HG03025 (cell line): ENCODE measurements at regions not wholly inside any gene's neighbourhood (a gene's known extent, or its start where the extent isn't known, plus 50 kb on each side); places are given as distances from the start of the nearest gene placed in this dataset.
"Not testable (repeated sequence)": the region's sequence is repeated elsewhere in the genome, so short reads cannot be mapped to it uniquely, and the experiment has no call there.

Experiments used
- ATAC-seq: cut with Tn5 transposase; IDR thresholded peaks from one replicate; pipeline ENCODE4 v1.9.1; 2021; ENCODE audit warnings: mild to moderate bottlenecking, moderate library complexity; ENCODE audit not compliant: unreplicated experiment, low FRiP score

DNA sequence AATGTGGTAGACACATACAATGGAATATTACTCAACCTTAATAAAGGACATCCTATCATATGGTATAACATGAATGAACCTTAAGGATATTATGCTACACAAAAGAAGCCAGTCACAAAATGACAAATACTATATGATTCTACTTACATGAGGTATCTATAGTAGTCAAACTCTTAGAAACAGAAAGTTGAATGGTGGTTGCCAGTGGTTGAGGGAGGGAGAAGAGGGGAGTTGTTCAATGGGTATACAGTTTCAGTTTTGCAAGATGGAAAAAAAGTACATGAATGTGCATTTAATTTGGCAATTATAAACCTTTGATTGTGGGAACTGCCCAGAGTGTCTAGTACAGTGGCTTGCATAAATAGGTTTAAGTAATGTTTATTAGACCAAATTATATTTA is 473.3 kb upstream of the ZNF608 start:
- no peak for ATAC-seq

GRCh38 chr5:125220284-125220683 is 473.8 kb upstream of the ZNF608 start:
- ATAC-seq, result no peak

GRCh38 chr5:125222597-125223240 is 476.3 kb upstream of the ZNF608 start:
- ATAC-seq, result no peak

GRCh38 chr5:125225424-125225823 is 479.0 kb upstream of the ZNF608 start:
- no peak for ATAC-seq

- ATAC-seq, result no peak
Observed at GRCh38 chr5:125226825-125227224, 480.4 kb upstream of the ZNF608 start.

DNA sequence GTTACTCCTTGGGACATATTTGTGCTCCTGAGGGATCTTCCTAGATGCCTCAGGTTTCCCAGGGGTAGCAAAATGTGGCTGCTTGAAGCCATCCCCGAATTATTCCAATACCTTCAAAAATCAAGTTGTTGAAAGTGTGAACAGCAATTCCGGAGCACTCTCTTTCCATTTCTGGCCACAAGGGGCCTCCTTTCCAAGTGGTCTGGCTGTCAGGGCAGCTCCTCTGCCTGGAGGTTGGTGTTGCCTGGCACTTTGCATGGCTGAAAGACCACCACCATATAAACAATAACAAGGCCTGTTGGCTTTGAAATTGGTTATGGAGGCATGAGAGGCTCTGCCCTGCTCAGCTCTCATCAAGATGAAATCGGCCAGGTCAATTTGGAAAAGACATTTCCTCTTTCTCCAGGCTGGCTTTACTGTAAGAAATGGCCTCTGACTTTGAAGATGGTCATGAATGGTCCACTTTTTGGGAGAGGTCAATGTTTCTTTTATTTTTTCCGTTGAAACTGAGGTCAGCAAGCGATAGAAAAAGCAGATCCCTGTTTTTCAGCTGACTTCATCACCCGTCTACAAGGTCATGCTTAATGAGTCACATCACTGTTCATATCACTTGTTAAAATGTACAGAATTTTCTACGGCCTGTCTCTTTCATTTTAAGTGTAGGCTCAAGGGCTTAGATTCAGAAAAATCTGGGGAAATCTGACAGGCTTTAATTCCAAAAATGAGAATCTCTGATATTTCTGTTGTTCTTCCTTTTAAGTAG is 481.1 kb upstream of the ZNF608 start:
- ATAC-seq, result no peak

DNA sequence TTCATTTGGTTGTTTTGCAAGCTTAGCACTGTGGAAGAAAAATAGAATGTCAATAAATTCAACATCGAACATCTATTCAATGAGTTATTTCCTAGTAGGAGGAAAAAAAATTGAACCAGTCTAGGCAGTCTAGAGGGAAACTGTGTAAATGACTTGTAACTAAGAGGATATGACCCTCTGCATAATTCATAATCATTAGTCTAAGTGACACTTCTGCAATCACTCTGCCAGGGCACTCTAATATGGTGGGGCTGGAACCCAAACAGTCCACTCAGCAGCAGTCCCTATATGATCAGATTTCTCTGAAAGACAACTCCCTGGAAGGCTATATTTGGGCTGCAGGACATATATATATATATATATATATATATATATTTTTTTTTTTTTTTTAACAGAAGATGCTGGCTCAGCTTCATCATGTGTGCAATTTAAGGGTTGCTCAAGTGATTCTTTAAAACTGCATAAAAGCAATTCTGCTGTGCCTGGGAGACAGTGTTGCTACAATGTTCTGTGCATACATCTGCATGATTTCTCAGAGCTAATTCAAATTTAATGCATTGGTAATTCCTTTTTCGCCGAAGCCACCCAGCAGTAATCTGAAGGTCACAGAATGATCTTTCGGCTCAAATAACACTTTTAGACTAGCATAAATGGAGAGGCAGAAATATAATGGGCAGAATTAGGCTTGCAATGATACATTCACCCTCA is 482.1 kb upstream of the ZNF608 start:
- ATAC-seq, result no peak

- ATAC-seq, result no peak
Observed at GRCh38 chr5:125229556-125229955, 483.1 kb upstream of the ZNF608 start.

DNA sequence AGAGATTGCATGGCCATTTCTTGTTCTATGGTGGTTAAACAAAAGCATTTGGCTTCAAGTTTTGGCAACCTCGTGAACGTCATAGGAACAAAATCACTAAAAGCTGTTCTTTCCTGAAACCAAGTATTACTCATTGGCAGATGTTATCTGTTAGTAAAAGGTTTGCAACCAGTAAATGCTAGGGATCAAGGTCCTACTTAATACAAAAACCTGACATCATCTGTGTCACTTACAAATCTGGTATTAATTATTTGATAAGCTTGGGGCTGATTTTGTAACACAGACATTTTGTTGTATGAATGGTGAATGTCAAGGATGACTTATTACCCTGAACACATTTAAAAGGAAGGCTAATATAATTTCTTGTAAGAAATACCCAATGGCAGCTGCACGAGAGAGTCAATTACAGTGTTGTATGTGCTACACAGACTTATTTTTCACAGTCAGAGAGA is 486.4 kb upstream of the ZNF608 start:
- no peak for ATAC-seq

GRCh38 chr5:125233944-125234343 is 487.5 kb upstream of the ZNF608 start:
- ATAC-seq, result no peak

DNA sequence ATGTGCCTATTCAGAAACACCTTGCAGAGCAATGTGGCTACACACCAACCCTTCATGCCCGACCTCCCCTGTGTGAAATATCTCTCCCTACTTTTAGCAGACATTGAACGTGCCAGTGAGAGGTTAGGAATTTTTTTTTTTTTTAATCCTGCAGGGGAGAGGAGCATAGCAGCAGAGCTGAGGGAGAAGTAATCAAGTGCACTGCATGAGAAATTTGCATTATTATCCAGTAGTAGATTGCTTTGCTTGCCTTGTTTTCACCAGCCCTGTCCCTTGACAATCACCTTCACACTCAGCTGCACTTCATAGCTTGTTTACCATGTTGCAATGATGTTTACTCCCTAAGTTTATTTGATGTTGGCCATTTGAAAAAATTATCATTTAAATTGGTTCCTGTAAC is 489.6 kb upstream of the ZNF608 start:
- ATAC-seq, result no peak

GRCh38 chr5:125236981-125237380 is 490.5 kb upstream of the ZNF608 start:
- no peak for ATAC-seq

DNA sequence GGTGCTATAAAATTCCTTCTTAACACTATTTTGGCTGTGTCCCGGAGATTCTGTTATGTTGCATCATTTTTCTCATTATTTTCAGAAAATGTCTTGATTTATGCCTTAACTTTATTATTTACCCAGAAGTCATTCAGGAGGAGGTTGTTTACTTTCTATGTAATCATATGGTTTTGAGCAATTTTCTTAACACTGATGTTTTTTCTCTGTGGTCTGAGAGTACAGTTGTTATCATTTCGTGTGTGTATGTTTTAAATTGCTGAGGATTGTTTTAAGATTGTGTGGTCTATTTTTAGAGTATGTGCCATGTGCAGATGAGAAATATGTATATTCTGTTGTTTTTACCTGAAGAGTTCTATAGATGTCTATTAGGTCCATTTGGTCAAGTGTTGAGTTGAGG is 498.1 kb upstream of the ZNF608 start:
- no peak for ATAC-seq

DNA sequence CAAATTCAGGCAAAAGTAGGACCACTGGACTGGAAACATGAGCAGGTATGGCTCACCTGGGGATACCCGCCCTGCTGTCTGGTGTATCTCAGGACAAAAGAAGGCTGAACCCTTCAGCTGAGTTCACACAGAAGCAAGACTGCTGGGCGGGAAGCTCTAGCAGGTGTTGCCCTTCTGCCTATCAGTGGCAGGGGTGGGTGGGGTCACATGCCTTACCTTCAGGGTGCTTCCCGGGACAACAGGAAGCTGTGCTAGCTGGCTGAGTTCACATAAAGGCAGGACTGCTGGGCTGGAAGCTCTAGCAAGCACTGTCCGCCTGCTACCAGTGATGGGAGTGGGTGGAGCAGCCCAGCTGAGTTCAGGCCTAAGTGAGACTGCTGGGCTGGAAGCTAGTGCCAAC is 498.8 kb upstream of the ZNF608 start:
- no peak for ATAC-seq

DNA sequence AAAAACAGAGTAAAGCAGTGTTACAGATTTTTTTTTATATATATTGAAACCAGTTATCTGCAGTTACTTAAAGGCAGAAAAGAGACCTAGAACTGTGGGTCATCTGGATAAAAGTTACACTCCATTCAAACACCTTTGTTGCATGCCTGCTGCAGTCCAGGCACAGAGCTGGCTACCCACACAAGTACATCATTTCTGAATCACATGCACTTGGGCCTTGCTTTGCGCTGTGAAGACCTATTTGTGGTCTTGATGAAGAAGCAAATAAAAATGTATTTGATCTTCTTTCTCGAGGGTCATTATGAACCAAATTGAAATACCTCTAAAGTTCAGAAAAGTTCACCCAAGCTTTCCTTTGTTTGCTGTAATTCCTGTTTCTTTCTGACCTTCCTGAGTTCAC is 503.0 kb upstream of the ZNF608 start:
- ATAC-seq, result no peak

- no peak for ATAC-seq
Observed at GRCh38 chr5:125251703-125252102, 505.3 kb upstream of the ZNF608 start.

- ATAC-seq, result not testable (repeated sequence)
Observed at GRCh38 chr5:125253634-125254033, 507.2 kb upstream of the ZNF608 start.

DNA sequence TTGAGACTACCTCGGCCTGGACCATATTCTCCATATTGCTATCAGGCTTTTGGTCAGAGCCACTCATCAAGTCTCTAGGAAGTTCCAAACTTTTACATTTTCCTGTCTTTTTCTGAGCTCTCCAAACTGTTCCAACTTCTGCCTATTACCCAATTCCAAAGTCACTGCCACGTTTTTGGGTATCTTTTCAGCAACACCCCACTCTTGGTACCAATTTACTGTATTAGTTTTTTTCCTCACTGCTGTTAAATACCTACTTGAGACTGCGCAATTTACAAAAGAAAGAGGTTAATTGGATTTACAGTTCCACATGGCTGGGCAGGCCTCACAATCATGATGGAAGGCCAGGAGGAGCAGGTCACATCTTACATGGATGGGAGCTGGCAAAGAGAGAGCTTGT is 507.8 kb upstream of the ZNF608 start:
- no peak for ATAC-seq

DNA sequence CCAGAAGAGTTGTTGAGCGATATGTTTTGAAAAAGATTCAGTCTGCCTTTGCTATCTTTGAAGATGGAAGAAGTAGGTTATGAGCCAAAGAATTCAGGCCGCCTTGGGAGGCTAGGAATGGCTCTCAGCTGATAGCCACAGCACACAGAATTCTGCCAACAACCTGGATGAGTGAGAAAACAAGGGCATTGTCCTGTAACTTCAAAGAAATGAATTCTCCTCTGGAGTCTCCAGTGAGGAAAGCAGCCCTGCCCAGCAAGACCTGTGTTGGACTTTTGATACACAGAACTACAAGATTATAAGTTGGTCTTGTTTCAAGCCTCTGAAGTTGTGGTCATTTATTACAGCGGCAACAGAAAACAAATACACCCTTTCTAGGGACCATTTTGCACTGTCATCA is 509.9 kb upstream of the ZNF608 start:
- no peak for ATAC-seq

DNA sequence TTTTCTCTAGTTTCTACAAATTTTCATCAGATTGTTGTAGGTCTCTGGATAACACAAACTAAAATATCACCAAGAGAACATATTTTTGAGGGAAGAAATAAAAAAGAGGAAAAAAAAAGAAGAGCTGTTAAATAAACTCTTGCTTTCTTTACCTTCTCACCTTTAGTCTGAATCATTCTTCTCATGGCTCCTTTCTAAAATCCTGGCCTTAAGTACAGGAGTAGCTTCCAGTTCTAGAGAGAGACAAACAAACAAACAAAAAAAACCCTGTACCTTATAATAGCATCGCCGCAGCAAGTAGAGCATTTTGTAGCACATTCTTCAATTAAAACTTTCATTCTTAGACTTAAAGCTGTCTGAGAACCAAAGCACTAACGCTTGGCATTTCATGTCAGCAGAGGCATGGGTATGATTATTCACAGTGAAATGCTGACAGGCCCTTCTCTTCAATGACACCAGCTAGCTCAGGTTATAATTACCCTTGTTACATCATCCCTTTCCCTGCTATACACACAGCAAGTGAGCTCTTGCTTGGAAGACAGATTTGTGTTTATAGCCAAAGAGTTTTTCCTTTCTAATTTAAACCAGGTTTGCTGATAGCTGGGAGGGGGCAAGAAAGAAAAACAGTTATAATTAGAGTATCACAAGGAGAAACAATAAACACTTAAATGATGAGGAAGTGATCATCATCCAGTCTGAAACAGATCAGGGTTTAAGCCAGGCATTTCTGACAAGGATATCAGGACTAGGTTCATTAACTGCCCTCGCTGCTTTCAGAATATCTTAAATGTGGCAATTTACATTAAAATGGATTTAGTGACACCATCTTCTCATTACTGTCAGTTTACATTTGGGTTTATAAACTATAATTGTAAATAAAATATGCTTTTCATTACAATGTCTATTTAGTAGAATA is 510.9 kb upstream of the ZNF608 start:
- ATAC-seq, result no peak

DNA sequence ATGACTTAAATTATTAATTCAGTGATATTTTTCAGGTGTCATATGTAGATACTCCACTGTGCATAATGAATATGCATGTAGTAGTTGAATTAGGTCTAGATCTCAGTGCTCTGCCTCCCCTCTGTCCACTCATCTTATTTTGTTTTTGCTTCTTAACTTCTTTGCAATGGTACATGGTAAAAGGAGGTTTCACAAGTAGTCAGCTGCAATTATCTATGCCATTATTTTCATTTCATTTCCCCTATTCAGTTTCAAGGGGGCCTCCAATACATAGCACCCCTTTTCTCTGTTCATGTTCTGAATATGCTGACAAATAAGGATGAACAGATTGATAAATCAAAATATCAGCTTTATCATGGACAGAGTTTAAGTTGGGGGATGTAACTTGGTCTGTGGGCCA is 511.6 kb upstream of the ZNF608 start:
- ATAC-seq, result no peak
